T-helper 2 cell (primary cell): ENCODE measurements at regions not wholly inside any gene's neighbourhood (a gene's known extent, or its start where the extent isn't known, plus 50 kb on each side); places are given as distances from the start of the nearest gene placed in this dataset.
"Not testable (repeated sequence)": the region's sequence is repeated elsewhere in the genome, so short reads cannot be mapped to it uniquely, and the experiment has no call there.

ENCODE experiments used
- DNase-seq, 5 experiments: peaks; one replicate each; pipeline versions ENCODE4 v3.0.0 to v3.0.0-alpha.2; 2012 to 2022

DNA sequence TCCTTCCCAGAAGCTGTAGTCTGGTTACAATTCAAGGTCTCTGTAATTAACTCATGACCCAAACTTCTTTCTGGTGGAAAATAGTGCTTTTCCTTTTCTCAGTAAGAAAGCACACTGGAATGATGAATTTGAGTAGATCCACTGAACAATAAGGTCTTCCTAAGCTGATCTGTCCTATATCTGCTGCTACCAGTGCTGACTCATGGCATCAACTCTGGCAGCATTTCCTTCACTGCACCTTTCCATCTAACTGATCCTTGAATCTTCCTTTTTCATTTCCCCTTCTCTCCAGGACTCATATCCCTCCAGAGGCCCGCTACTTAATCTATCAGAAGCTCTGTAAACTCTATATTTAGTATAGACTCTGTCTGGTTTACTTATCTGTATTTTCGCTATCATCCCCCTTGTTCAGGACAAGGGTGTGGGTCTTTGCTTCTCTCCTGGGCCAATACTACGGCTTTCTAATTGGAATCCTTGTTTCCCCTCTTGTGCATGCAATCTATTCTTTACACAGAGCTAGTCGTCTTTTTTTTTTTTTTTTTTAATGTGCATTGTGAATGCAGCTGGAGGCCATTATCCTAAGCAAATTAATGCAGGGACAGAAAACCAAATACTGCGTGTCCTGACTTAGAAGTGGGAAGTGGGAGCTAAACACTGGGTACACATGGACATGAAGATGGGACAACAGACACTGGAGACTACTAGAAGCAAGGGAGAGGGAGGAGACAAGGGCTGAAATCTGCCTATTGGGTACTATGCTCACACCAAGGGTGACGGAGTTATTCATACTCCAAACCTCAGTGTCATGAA, 192.2 kb upstream of the RPS23 start:
- DNase-seq: no peak

DNA sequence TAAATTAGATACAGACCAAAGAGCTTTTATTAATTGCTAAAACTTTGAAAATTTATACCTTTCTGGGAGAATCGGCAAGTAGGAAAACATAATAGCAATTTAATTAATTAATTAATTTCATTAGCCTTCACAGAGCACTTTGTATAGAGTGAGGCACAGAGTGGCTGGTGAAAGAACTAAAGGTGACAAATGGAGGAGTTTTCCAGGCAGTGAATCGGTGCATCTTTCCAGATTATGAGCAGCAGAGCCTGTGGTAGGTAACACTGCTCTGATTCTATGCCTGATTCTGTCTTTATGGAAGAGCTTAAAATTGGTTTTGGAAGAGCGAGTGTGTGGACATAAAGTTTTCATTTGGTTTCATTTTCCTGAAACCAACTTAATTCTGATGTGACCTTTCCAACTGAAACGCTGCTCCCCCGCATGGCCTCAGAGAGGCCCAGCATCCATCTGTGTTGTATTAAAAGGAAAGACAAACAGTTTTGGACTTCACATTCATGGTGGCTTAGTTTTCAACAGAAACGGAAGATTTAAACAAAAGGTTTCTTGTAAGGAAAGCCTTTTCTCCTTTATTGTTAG, 188.9 kb upstream of the RPS23 start:
- no peak for DNase-seq

DNA sequence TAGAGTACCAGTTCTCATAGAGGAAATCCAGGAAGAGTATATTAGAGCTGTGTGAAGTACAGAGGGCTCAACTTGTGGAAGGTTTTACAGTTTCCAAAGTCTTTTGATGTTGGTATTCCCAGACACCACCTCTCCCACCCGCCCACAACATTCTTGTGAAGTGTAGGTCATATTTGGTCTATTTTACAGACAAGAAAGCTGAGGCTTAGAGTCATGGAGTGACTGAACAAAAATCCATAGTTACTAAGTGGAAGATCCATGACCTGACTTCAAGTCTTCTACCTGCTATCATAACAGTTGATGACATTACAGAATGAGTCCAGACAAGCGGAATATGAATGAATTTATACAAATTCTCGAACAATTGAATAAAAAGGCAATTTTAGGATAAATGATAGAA, 187.1 kb upstream of the RPS23 start:
- DNase-seq: no peak

DNA sequence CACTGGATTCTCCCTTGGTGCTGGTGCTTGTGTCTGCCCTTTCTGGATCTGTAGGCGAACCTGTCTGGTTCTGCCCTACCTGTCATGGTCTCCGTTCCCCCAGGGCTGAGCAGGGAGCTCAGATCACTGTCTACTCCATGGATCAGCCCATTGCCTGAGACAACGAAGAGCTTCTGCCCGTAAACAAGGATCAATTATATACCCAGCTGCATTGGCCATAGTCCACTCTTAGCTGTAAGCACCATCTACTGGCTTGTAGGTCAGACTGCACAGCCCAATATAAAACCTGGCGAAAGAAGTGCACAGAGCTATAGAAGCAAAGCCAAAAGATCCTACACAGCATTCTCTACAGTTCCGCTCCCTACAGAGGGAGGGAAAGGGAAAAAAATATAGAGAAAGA, 181.5 kb upstream of the RPS23 start:
- DNase-seq: no peak

DNA sequence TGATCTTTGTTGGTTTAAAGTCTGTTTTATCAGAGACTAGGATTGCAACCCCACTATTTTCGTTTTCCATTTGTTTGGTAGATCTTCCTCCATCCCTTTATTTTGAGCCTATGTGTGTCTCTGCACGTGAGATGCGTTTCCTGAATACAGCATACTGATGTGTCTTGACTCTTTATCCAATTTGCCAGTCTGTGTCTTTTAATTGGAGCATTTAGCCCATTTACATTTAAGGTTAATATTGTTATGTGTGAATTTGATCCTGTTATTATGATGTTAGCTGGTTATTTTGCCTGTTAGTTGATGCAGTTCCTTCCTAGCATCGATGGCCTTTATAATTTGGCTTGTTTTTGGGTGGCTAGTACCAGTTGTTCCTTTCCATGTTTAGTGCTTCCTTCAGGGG, 177.2 kb upstream of the RPS23 start:
- not testable (repeated sequence) for DNase-seq

DNA sequence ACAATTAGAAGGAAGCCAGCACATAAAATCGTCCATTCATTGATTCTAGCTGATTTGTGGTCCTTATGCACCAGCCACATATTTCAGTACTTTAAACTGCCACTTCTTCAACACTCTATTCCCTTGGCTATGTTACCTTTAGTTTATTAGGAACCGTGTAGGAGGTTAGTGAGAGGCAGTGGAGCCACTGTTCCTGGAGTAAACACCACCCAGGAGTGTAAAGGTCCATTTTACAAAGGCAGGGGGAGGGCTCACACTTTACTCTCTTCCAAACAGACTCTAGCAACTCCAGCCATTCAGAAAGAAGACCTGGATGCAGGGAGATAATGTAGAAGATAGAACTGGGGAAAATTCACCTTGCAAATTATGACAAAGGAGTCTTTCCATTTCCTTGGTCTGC, 170.2 kb upstream of the RPS23 start:
- DNase-seq: no peak

DNA sequence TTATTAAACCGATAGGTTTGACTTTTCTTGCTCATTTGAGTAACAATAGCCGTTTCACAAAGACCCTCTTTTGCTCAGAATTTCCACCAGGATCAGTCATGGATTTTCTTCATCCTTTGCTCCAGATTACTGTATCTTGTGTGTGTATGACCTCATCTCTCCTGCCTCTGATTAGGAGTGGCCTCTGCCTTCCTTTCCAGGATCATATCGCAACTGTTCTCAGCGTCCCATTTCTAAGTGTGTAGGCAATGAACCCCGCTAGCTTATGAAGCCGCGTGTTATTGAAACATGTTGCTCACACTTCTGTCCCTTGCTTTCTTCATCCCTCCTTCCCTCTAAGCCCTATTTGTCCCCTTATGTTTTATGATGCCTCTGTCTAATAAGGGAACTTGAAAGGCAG, 169.8 kb upstream of the RPS23 start:
- no peak for DNase-seq

DNA sequence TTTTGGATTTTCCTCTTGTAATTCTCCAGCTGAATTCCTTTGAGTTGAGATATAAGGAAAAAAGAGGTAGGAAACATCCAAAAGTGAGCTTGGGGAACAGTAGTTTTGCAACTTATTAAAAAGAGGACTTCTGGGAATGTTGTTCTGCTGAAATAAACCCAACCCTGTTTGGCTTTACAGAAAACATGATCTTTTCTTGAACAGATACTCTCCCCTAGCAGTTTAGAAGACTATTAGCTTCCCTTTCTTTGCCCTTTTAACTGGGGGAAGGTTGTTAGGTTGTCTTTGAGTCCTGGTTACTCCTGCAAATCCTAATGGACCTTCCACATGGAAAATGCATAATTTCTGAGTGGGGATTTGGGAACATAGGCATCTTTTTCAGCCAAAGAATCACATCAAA, 168.7 kb upstream of the RPS23 start:
- DNase-seq: no peak

DNA sequence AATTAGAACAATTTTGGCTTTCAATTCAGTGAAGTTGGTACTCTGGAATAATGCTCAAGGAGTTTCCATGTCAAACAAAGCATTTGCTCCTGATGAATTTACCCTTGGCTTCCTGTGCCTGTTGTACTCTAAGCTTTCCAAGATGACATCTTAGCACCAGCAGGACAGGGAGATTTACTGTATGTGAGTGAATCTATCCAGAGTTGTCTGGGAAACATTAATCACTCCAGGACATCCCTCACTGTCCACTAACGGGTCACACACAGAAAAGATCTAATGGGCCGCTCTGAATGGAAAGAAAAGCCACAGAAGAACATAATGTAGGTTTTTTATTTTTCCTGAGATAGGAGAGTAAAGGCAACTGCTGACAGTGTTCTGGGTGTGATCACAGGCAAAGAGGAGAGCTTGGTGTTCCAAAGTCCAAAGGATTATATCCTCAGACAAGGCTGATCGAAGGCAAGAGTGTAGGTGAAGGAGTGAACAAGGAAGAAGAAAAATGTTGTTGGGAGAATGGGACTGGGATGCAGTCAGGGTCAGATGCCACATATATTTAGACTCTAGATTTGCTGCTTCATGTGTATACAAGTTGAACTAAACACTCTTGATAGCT, 167.7 kb upstream of the RPS23 start:
- no peak for DNase-seq

DNA sequence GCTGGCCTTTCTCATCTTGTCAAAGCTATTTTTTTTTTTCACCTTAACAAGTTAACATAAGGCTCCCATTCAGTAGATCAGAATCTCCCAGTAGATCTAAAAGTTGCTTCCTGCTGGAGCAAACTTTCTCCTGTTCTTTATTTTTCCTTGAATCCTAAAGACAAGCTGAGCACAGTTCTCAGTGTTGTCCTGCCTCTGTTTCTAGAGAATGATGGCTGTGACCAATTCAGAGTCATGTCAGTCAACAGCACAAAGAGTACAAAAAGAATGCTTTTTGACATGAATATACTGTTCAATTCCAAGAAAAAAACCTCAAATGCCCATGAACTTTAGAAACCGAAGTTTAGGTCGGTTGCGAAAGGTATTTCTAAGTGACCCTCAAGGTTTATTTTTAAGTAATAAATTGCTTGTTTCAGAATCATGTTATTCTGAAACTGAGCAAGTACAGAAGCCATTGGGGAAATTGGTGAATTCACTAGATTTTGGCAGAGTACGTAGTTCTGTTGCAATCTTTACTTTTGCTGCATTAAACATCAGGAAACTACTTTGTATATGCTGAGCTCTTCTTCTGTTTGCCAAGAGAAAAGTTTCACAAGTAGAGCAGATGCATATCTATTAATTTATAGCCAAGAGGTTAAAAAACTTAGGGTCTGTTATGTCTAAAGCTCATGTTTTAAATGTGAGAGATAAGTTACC, 161.7 kb upstream of the RPS23 start:
- DNase-seq: no peak

DNA sequence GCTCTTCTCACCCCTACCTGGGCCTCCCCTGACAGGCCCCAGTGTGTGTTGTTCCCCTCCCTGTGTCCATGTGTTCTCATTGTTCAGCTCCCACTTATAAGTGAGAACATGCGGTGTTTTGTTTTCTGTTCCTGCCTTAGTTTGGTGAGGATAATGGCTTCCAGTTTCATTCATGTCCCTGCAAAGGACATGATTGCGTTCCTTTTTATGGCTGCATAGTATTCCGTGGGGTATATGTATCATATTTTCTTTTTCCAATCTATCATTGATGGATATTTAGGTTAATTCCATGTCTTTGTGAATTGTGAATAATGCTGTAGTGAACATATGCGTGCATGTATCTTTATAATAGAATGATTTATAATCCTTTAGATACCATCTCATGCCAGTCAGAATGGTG, 159.4 kb upstream of the RPS23 start:
- DNase-seq: not testable (repeated sequence)

DNA sequence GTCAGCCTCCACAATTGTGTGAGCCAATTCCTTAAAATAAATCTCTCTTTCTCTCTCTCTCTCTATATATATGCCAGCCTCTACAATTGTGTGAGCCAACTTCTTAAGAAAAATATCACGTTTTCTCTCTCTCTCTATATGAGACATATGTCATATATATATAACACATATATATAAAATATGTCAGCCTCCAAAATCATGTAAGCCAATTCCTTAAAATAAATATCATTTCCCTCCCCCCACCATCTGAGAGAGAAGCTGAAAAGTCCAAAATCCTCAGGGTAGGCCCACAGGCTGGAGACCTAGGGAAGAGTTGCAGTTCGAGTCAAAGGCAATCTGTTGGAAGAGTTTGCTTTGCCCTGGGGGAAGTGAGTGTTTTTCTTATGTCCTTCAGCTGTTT, 158.1 kb upstream of the RPS23 start:
- DNase-seq: no peak

DNA sequence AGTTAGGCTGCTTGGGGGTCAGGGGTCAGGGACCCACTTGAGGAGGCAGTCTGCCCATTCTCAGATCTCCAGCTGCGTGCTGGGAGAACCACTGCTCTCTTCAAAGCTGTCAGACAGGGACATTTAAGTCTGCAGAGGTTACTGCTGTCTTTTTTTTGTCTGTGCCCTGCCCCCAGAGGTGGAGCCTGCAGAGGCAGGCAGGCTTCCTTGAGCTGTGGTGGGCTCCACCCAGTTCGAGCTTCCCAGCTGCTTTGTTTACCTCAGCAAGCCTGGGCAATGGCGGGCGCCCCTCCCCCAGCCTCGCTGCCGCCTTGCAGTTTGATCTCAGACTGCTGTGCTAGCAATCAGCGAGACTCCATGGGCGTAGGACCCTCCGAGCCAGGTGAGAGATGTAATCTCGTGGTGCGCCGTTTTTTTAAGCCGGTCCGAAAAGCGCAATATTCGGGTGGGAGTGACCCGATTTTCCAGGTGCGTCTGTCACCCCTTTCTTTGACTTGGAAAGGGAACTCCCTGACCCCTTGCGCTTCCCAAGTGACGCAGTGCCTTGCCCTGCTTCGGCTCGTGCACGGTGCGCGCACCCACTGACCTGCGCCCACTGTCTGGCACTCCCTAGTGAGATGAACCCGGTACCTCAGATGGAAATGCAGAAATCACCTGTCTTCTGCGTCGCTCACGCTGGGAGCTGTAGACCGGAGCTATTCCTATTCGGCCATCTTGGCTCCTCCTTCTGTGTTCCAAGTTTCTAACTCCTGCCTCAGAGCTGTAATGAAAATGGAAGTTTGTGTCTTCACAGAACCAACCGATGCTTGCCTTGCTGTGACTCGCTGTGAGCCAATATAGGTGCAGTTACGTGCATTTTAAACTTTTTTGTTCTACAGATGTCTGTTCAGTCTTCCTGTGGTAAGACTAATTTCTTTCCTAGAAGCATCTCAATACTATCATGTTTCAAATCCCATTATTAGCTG, 156.8 kb upstream of the RPS23 start:
- DNase-seq: not testable (repeated sequence)

DNA sequence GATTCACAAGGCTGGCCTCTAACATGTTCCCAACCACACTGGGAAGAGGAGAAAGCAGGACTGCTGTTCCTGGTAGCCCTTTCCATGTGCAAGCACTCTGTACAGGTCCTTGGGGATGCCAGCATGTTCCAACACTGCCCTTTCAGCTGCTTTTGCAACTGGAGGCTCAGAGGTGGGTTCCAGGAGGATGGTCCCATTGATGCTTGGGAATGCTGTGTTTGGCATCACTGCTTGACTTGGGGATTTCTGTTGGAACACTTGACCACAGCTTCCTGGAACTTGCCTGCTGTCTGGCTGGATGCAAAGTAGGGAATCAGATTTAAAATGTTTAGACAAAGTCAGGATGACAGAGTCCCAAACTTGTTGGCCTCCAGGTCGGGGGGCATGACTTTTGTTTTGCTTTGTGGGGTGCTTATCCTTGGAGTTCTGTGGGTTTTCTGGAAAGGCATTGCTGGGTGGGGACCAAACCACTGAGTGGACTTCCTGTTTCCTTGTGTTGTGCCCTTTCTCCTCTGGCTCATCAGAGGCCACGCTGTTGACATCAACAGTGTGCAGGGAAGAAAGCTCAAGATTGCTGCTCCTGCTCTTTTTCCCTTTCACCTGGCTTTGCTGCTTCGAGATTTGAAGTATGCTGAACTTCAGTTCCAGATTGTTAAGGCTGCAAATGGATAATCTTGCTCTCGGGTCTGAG, 148.5 kb upstream of the RPS23 start:
- no peak for DNase-seq

DNA sequence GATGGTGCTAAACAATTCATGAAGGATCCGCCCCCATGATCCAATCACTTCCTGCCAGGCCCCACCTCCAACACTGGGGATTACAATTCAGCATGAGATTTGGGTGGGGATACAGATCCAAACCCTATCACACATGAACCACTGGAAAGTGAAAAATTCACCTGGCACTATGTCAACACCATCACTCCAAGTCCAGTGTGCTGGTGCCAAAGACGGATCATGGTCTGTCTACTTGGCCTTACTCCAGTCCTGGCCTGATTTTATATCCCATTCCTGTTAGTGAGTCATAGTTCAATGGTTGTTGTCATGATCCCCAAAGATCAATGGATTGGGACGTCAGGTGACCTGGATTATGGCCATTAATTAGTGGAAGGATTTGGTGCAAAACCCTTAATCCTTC, 147.4 kb upstream of the RPS23 start:
- no peak for DNase-seq

DNA sequence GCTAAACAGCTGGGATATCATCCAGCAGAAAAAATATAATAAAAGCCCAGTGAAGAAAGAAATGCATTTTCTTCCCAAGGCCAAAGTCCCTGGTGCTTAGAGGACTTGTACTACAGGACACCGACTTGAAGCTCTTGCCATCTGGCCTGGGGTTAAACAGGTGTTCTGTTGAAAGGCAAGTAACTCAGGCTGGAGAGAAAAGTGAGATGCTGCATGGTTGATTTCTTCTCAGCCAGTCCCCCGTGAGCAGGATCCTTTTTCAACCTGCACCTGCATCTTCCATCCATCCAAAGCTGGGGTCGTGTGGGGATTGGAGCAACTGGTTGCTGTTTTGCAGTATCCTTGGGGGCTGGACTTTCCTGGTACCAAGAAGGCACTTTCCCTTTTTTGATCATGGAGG, 146.1 kb upstream of the RPS23 start:
- DNase-seq: no peak

DNA sequence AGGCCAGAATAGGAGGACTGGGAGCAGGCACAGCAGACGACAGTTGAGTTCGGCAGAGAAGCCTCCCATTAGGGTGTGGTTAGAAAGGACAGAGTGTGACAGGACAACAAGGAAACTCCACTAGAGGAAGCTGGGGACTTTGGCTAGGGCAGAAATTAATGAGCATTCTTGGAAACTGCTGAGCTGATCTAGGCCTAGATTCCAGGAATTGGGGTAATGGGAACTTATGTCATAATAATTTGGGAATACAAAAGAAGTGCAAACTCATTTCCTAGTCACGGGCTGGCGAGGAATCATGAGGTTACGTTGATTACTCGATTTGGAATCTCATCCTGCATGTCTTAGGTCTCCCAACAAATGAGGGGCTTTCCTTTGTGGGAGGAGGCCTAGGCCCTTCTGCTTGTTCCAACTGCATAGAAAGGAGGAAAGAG, 144.6 kb upstream of the RPS23 start:
- no peak for DNase-seq

DNA sequence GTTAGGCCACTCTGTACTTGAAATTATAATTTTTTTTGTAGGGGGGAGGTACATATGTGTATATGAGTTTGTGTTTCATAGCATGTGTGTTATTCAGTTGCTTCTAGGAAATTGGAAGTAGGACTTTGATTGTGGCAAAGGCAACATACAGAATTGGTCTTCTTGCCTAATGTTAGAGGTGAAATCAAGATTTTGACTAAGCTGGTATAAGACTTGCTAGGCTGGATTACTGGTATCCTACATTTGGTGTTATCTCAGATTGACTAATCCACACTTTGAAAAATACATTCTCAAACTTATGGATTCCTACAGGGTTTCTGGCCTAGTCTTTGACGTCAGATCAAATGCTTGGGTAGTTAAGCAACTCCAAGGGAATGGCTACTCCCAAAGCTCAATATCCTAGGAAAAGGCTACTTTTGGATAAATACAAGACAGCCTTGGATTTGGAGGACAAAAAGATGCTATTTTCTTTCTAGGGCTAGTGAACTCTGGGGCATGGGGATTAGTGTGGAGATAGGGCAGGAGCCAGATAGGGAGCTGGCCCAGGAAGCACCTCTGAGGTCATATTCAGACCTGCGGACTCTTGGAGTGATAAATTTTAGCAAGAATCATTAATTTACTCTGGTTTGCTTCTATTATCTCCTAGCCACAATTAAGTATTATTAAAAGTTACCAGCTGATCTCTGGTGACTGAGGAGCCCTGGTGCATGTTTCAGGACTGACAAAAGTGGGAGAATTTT, 144.0 kb upstream of the RPS23 start:
- no peak for DNase-seq

DNA sequence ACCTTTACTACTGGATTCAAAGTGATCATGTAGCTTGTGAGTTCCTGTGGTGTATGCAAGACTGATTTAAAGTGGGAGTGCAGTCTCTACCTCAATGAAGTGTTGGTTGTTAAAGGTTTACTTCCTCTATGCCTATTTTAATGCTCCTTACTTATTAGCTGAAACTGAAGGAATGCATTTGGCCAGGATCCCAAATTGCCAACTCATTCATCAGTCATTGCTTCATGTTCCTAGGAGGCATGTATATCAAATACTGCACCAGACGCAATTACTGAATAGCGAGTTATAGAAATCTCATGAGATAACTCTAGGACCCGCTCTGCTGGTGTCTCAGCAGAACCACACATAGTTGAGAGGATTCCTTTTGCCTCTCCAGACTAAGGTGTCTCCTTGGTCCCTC, 143.0 kb upstream of the RPS23 start:
- no peak for DNase-seq

DNA sequence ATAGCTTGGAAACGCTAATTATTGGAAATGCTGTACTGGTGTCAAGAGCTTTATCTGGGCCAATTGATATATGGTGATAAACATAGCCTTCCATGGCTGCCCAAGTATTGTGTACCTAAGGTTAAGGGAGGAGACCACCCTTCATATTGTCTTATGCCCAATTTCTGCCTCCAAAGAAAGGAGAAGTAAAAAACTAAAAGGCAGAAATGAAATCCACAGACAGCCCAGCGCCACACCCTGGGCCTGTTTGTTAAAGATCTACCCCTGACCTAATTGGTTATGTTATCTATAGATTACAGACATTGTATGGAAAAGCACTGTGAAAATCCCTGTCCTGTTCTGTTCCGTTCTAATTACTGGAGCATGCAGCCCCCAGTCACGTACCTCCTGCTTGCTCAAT, 142.4 kb upstream of the RPS23 start:
- not testable (repeated sequence) for DNase-seq
